Prostate gland (tissue), 2 donors: ENCODE measurements at regions not wholly inside any gene's neighbourhood (a gene's known extent, or its start where the extent isn't known, plus 50 kb on each side); places are given as distances from the start of the nearest gene placed in this dataset.

ENCODE experiments used
- DNase-seq: peaks from one replicate; pipeline ENCODE4 v3.0.0-alpha.2; 2019; ENCODE audit warnings: low spot score
- H3K27ac ChIP-seq, 2 donors: fragments of 200-600 bp; sonication (generic); 2 replicates each; pipeline ENCODE4 v1.5.1; 2017 to 2019
- H3K27me3 ChIP-seq: fragments of 200-600 bp; sonication (generic); replicated peaks from 2 replicates; pipeline ENCODE4 v1.5.1; 2019; ENCODE audit not compliant: insufficient read depth
- H3K36me3 ChIP-seq, 2 donors: fragments of 200-600 bp; sonication (generic); 1 replicate in 1 of 2; 2 replicates in 1 of 2; pipeline versions ENCODE4 v1.5.1 to v1.8.1; 2017 to 2019
- H3K4me1 ChIP-seq: fragments of 200-600 bp; sonication (generic); replicated peaks from 2 replicates; pipeline ENCODE4 v1.5.1; 2019
- H3K4me3 ChIP-seq, 2 donors: fragments of 200-600 bp; sonication (generic); 2 replicates each; pipeline ENCODE4 v1.5.1; 2017 to 2019
- H3K9me3 ChIP-seq: fragments of 200-600 bp; sonication (generic); 2 replicates; pipeline ENCODE4 v1.5.1; 2017
- CTCF ChIP-seq, 4 experiments: fragments of 200-600 bp in 2 of 4; fragments of 450-650 bp in 2 of 4; sonication (generic) in 2 of 4; IDR thresholded peaks; 1 replicate in 3 of 4; 2 replicates in 1 of 4; pipeline ENCODE4 v1.5.1; 2016 to 2019; ENCODE audit warnings: antibody characterized with exemption in 4 of 4, mild to moderate bottlenecking in 2 of 4, moderate library complexity in 2 of 4
- POLR2A ChIP-seq: fragments of 450-650 bp; IDR thresholded peaks from one replicate; pipeline ENCODE4 v1.6.1; 2016; ENCODE audit warnings: antibody characterized with exemption, mild to moderate bottlenecking
- POLR2AphosphoS5 ChIP-seq: sonication (generic); formaldehyde crosslinking; IDR thresholded peaks from one replicate; pipeline ENCODE4 v1.6.1; 2017; ENCODE audit warnings: antibody characterized with exemption
- WGBS: methylation state at CpG from one replicate; pipeline ENCODE4 v1.1.5; 2018; 5-methylcytosine and 5-hydroxymethylcytosine counted together
- intact Hi-C: fragments of 100-400 bp; cut with DNase I; formaldehyde crosslinking; loops from one replicate; pipeline ENCODE4 v1.14.2; 2022

GRCh38 chr15:29970402-29970695 lies 112.4 kb upstream of the GOLGA8J start:
- Histone ChIP-seq H3K4me3 (no peak overlapping the region), H3K9me3 (no peaks in the 10 kb centered on the region), H3K36me3 (no peaks in the 10 kb centered on the region), H3K27ac (no peak overlapping the region), H3K27me3 (peaks cover 3% of the 10 kb centered on the region), H3K4me1 (no peaks in the 10 kb centered on the region)
- 66% methylated on average over 1 of the region's 1 CpG for WGBS
- DNase-seq = no peak
- intact Hi-C loops = no loop called here
- no peak for TF ChIP-seq CTCF (IDR thresholded peaks at IDR 0.05)
- TF ChIP-seq POLR2A = no peak
- TF ChIP-seq POLR2AphosphoS5 = no peak

- Histone ChIP-seq H3K9me3 (no peaks in the 10 kb centered on the region), H3K36me3 (no peaks in the 10 kb centered on the region), H3K27ac (no peak overlapping the region), H3K4me1 (no peaks in the 10 kb centered on the region), H3K4me3 (no peak overlapping the region), H3K27me3 (peaks cover 3% of the 10 kb centered on the region)
- intact Hi-C loops = no loop called here
- WGBS = 94% methylated on average over 10 of the region's 10 CpGs
- DNase-seq = no peak
- TF ChIP-seq POLR2A (no peak), POLR2AphosphoS5 (no peak), CTCF (IDR thresholded peaks at IDR 0.05) (no peak)
These were observed 113.0 kb upstream of the GOLGA8J start for GRCh38 chr15:29969562-29970401.

- Histone ChIP-seq H3K27me3 (peaks cover 3% of the 10 kb centered on the region), H3K4me1 (no peaks in the 10 kb centered on the region), H3K27ac (no peak overlapping the region), H3K9me3 (no peaks in the 10 kb centered on the region), H3K4me3 (peak overlapping the region; percentile 18 to 26), H3K36me3 (no peaks in the 10 kb centered on the region)
- WGBS = 49% methylated on average over 22 of the region's 69 CpGs
- no peak for TF ChIP-seq POLR2A
- TF ChIP-seq POLR2AphosphoS5 = no peak
- no peak for TF ChIP-seq CTCF (IDR thresholded peaks at IDR 0.05)
- intact Hi-C loops = no loop called here
- no peak for DNase-seq
These were observed 113.7 kb upstream of the GOLGA8J start for GRCh38 chr15:29968895-29969561.

GRCh38 chr15:29968099-29968894 lies 114.5 kb upstream of the GOLGA8J start:
- H3K27ac ChIP-seq = no peak overlapping the region
- intact Hi-C loops = no loop called here
- H3K27me3 ChIP-seq = peaks cover 3% of the 10 kb centered on the region
- H3K4me1 ChIP-seq = no peaks in the 10 kb centered on the region
- DNase-seq = no peak
- H3K36me3 ChIP-seq = no peaks in the 10 kb centered on the region
- peak overlapping the region; percentile 18 to 26 for H3K4me3 ChIP-seq
- no peak for TF ChIP-seq POLR2AphosphoS5
- no peak for TF ChIP-seq CTCF (IDR thresholded peaks at IDR 0.05)
- no peak for TF ChIP-seq POLR2A
- H3K9me3 ChIP-seq = no peaks in the 10 kb centered on the region
- 4% methylated on average over 52 of the region's 91 CpGs for WGBS
